ENCODE measurements at regions not wholly inside any gene's neighbourhood (a gene's known extent, or its start where the extent isn't known, plus 50 kb on each side); places are given as distances from the start of the nearest gene placed in this dataset.

- TF ChIP-seq TSHZ2 (CRISPR knock-in tag; IDR thresholded peaks at IDR 0.05) (no peak), TCF4 (CRISPR knock-in tag; IDR thresholded peaks at IDR 0.05; ENCODE audit: borderline replicate concordance) (no peak), ISL1 (CRISPR knock-in tag; IDR thresholded peaks at IDR 0.05) (no peak), ZC3H10 (CRISPR knock-in tag; IDR thresholded peaks at IDR 0.05) (no peak)
- ATAC-seq: no peak
These were observed 78.7 kb upstream of the SLC1A4 start for GRCh38 chr2:64910523-64910922.

GRCh38 chr2:64910972-64911433, 78.2 kb upstream of the SLC1A4 start:
- no peak for TF ChIP-seq CSDC2 (CRISPR knock-in tag; IDR thresholded peaks at IDR 0.05)
- TF ChIP-seq POU6F1 (CRISPR knock-in tag; IDR thresholded peaks at IDR 0.05; ENCODE audit: borderline replicate concordance, low read depth): no peak
- no peak for TF ChIP-seq CSRNP3 (CRISPR knock-in tag; IDR thresholded peaks at IDR 0.05)
- no peak for TF ChIP-seq TCF4 (CRISPR knock-in tag; IDR thresholded peaks at IDR 0.05; ENCODE audit: borderline replicate concordance)
- no peak for TF ChIP-seq ISL1 (CRISPR knock-in tag; IDR thresholded peaks at IDR 0.05)
- TF ChIP-seq SNAI2 (CRISPR knock-in tag; IDR thresholded peaks at IDR 0.05): no peak
- TF ChIP-seq CREB5 (CRISPR knock-in tag; IDR thresholded peaks at IDR 0.05; ENCODE audit: low read depth): no peak
- TF ChIP-seq BACH2 (CRISPR knock-in tag; IDR thresholded peaks at IDR 0.05; ENCODE audit: borderline replicate concordance): no peak
- TF ChIP-seq GLIS3 (CRISPR knock-in tag; IDR thresholded peaks at IDR 0.05): no peak
- TF ChIP-seq PPARA (CRISPR knock-in tag; IDR thresholded peaks at IDR 0.05; ENCODE audit: borderline replicate concordance): no peak
- no peak for TF ChIP-seq ESRRG (CRISPR knock-in tag; IDR thresholded peaks at IDR 0.05)
- no peak for TF ChIP-seq OSR1 (CRISPR knock-in tag; IDR thresholded peaks at IDR 0.05)
- no peak for TF ChIP-seq ZNF70 (CRISPR knock-in tag; IDR thresholded peaks at IDR 0.05)
- no peak for TF ChIP-seq TSHZ2 (CRISPR knock-in tag; IDR thresholded peaks at IDR 0.05)
- no peak for TF ChIP-seq RARB (CRISPR knock-in tag; IDR thresholded peaks at IDR 0.05)
- TF ChIP-seq PATZ1 (CRISPR knock-in tag; IDR thresholded peaks at IDR 0.05; ENCODE audit: borderline replicate concordance): no peak
- no peak for TF ChIP-seq ZFP3 (CRISPR knock-in tag; IDR thresholded peaks at IDR 0.05)
- no peak for ATAC-seq

All from SK-N-SH treated with all-trans-retinoic acid at 6 μM for 48 hours (cell line).